ENCODE measurements at regions not wholly inside any gene's neighbourhood (a gene's known extent, or its start where the extent isn't known, plus 50 kb on each side); places are given as distances from the start of the nearest gene placed in this dataset.

GRCh38 chr9:84402517-84402916, 62.0 kb upstream of the SLC28A3 start:
- H3K4me1 ChIP-seq, result no peaks in the 10 kb centered on the region
- no peaks in the 10 kb centered on the region for H3K27me3 ChIP-seq
- intact Hi-C loops (cut with DNase I), result no loop called here
- no peaks in the 10 kb centered on the region for H3K36me3 ChIP-seq
- 92 to 97% methylated on average over 4 of the region's 4 CpGs for WGBS, 2 donors
- no peak overlapping the region for H3K4me3 ChIP-seq
- H3K27ac ChIP-seq, result no peak overlapping the region
- no peak for DNase-seq
- no peaks in the 10 kb centered on the region for H3K9me3 ChIP-seq
- TF ChIP-seq POLR2A (IDR thresholded peaks at IDR 0.05) (no peak), POLR2AphosphoS5 (IDR thresholded peaks at IDR 0.05) (no peak), CTCF (IDR thresholded peaks at IDR 0.05) (no peak), EP300 (IDR thresholded peaks at IDR 0.05) (no peak)

DNA sequence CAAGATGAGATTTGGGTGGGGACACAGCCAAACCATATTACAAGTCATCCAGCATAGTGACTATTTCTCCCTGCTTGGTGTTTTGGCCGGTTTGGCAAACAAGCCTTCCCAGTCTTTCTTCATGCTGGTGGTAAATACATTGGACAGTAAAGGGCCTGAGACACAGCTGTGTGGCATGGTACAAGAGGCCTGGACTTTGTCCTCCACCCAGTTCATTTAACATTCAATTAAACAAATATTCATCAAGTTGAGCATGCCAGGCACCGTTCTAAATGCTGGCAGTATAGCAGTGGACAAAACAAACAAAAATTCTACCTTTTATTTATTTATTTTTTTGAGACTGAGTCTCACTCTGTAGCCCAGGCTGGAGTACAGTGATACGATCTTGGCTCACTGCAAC, 62.7 kb upstream of the SLC28A3 start:
- intact Hi-C loops (cut with DNase I), result no loop called here
- no peaks in the 10 kb centered on the region for H3K4me1 ChIP-seq
- H3K27me3 ChIP-seq, result no peaks in the 10 kb centered on the region
- H3K4me3 ChIP-seq, result no peak overlapping the region
- TF ChIP-seq POLR2AphosphoS5 (IDR thresholded peaks at IDR 0.05) (no peak), CTCF (IDR thresholded peaks at IDR 0.05) (no peak), POLR2A (IDR thresholded peaks at IDR 0.05) (no peak), EP300 (IDR thresholded peaks at IDR 0.05) (no peak)
- no peaks in the 10 kb centered on the region for H3K9me3 ChIP-seq
- H3K36me3 ChIP-seq, result no peaks in the 10 kb centered on the region
- H3K27ac ChIP-seq, result no peak overlapping the region
- DNase-seq, result no peak
- 55 to 81% methylated on average over 3 of the region's 3 CpGs for WGBS, 2 donors

- no peak for DNase-seq
- WGBS, 2 donors, result 38 to 46% methylated on average over 8 of the region's 8 CpGs
- intact Hi-C loops (cut with DNase I), result no loop called here
- H3K4me1 ChIP-seq, result no peaks in the 10 kb centered on the region
- no peak overlapping the region for H3K4me3 ChIP-seq
- TF ChIP-seq POLR2A (IDR thresholded peaks at IDR 0.05), result no peak
- TF ChIP-seq POLR2AphosphoS5 (IDR thresholded peaks at IDR 0.05), result no peak
- peak in 1 of 4 experiments; percentile 8 for TF ChIP-seq CTCF (IDR thresholded peaks at IDR 0.05)
- TF ChIP-seq EP300 (IDR thresholded peaks at IDR 0.05), result no peak
- no peaks in the 10 kb centered on the region for H3K9me3 ChIP-seq
- H3K36me3 ChIP-seq, result no peaks in the 10 kb centered on the region
- no peak overlapping the region for H3K27ac ChIP-seq
- no peaks in the 10 kb centered on the region for H3K27me3 ChIP-seq
These were observed 63.6 kb upstream of the SLC28A3 start for GRCh38 chr9:84404095-84404686.

DNA sequence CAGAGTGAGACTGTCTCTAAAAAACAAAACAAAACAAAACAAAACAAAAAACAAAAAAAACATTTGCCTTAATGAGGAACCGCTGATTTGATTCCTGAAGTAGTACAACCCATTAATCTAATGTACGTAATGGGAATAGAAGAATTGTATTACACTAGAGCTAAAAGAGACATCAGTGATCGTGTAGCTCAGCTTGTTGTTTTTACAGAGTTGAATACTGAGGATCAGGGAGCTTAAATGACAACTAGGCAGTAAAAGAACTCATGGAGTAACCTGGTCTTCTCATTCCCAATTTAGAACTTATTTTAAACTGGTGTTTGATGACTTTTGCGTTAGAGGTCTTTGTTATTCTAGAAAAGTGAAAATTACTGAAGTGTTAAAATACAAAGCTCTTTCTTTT, 65.1 kb upstream of the SLC28A3 start:
- Histone ChIP-seq H3K27ac (no peak overlapping the region), H3K27me3 (no peaks in the 10 kb centered on the region), H3K36me3 (no peaks in the 10 kb centered on the region), H3K9me3 (no peaks in the 10 kb centered on the region), H3K4me3 (no peak overlapping the region), H3K4me1 (no peaks in the 10 kb centered on the region)
- no peak for TF ChIP-seq CTCF (IDR thresholded peaks at IDR 0.05)
- 88 to 92% methylated on average over 4 of the region's 4 CpGs for WGBS, 2 donors
- DNase-seq, result no peak
- intact Hi-C loops (cut with DNase I), result no loop called here

DNA sequence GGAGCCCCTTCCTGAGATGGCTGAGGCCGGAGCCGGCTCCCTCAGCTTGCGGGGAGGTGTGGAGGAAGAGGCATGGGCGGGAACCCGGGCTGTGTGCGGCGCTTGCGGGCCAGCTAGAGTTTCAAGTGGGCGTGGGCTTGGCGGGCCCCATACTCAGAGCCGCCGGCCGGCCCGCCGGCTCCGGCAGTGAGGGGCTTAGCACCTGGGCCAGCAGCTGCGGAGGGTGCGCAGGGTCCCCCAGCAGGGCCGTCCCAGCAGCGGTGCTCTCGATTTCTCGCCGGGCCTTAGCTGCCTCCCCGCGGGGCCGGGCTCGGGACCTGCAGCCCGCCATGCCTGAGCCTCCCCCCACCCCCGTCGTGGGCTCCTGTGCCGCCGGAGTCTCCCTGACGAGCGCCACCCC, 67.9 kb upstream of the SLC28A3 start:
- intact Hi-C loops (cut with DNase I), result no loop called here

More for the DNA sequence above, 67.9 kb upstream of the SLC28A3 start:
- TF ChIP-seq CTCF (IDR thresholded peaks at IDR 0.05), result no peak
- no peak for TF ChIP-seq EP300 (IDR thresholded peaks at IDR 0.05)
- TF ChIP-seq POLR2A (IDR thresholded peaks at IDR 0.05), result no peak
- no peak for TF ChIP-seq POLR2AphosphoS5 (IDR thresholded peaks at IDR 0.05)
- H3K27ac ChIP-seq, result no peak overlapping the region
- H3K27me3 ChIP-seq, result no peaks in the 10 kb centered on the region
- H3K4me1 ChIP-seq, result no peaks in the 10 kb centered on the region
- no peaks in the 10 kb centered on the region for H3K9me3 ChIP-seq
- no peak overlapping the region for H3K4me3 ChIP-seq
- WGBS, 2 donors, result 96% methylated on average over 34 of the region's 34 CpGs
- DNase-seq, result no peak
- H3K36me3 ChIP-seq, result no peaks in the 10 kb centered on the region

Data from sigmoid colon (tissue), 6 donors.